Ishikawa (cell line): ENCODE measurements at regions not wholly inside any gene's neighbourhood (a gene's known extent, or its start where the extent isn't known, plus 50 kb on each side); places are given as distances from the start of the nearest gene placed in this dataset.

Experiments used
- CEBPB ChIP-seq: IDR thresholded peaks from 2 replicates; pipeline ENCODE4 v1.6.1; 2012
- CREB1 ChIP-seq: IDR thresholded peaks from 2 replicates; pipeline ENCODE4 v1.6.1; 2012; ENCODE audit warnings: low read depth
- EGR1 ChIP-seq: IDR thresholded peaks from 2 replicates; pipeline ENCODE4 v1.6.1; 2012
- EP300 ChIP-seq: IDR thresholded peaks from 2 replicates; pipeline ENCODE4 v1.6.1; 2012; ENCODE audit warnings: borderline replicate concordance
- FOXM1 ChIP-seq: IDR thresholded peaks from 2 replicates; pipeline ENCODE4 v1.6.1; 2012; ENCODE audit warnings: low read depth, borderline replicate concordance
- MAX ChIP-seq: IDR thresholded peaks from 2 replicates; pipeline ENCODE4 v1.6.1; 2012
- NFIC ChIP-seq: IDR thresholded peaks from 2 replicates; pipeline ENCODE4 v1.6.1; 2012
- RAD21 ChIP-seq: IDR thresholded peaks from 2 replicates; pipeline ENCODE4 v1.6.1; 2012; ENCODE audit warnings: low read depth
- REST ChIP-seq: IDR thresholded peaks from 2 replicates; pipeline ENCODE4 v1.6.1; 2012; ENCODE audit warnings: low read depth, mild to moderate bottlenecking
- TAF1 ChIP-seq: IDR thresholded peaks from 2 replicates; pipeline ENCODE4 v1.6.1; 2012; ENCODE audit warnings: low read depth, mild to moderate bottlenecking
- TCF12 ChIP-seq: IDR thresholded peaks from 2 replicates; pipeline ENCODE4 v1.6.1; 2012; ENCODE audit warnings: low read depth
- TEAD4 ChIP-seq: IDR thresholded peaks from 2 replicates; pipeline ENCODE4 v1.6.1; 2012
- USF1 ChIP-seq: IDR thresholded peaks from 2 replicates; pipeline ENCODE4 v1.6.1; 2012
- YY1 ChIP-seq: IDR thresholded peaks from 2 replicates; pipeline ENCODE4 v1.6.1; 2012; ENCODE audit warnings: low read depth
- ZBTB7A ChIP-seq: IDR thresholded peaks from 2 replicates; pipeline ENCODE4 v1.6.1; 2012; ENCODE audit warnings: low read depth

- no peak for TF ChIP-seq TEAD4
Measured at GRCh38 chr4:175229154-175229553, 311.0 kb downstream of the ADAM29 start.

- TF ChIP-seq TCF12: no peak
- TF ChIP-seq CREB1: no peak
- no peak for TF ChIP-seq YY1
- TF ChIP-seq MAX: no peak
- no peak for TF ChIP-seq TEAD4
- TF ChIP-seq EGR1: no peak
- no peak for TF ChIP-seq REST
- no peak for TF ChIP-seq TAF1
- no peak for TF ChIP-seq EP300
- no peak for TF ChIP-seq ZBTB7A
- no peak for TF ChIP-seq RAD21
- no peak for TF ChIP-seq NFIC
- no peak for TF ChIP-seq USF1
- TF ChIP-seq FOXM1: no peak
- TF ChIP-seq CEBPB: no peak
Measured at GRCh38 chr4:175234162-175234561, 316.0 kb downstream of the ADAM29 start.

- no peak for TF ChIP-seq USF1
- TF ChIP-seq ZBTB7A: no peak
- TF ChIP-seq TCF12: no peak
- no peak for TF ChIP-seq EGR1
Measured at GRCh38 chr4:175238827-175239517, 320.8 kb downstream of the ADAM29 start.

GRCh38 chr4:175246941-175247340 lies 328.8 kb downstream of the ADAM29 start:
- TF ChIP-seq TCF12: no peak
- TF ChIP-seq EP300: no peak
- TF ChIP-seq TAF1: no peak
- TF ChIP-seq YY1: no peak
- no peak for TF ChIP-seq EGR1
- TF ChIP-seq FOXM1: no peak
- no peak for TF ChIP-seq CEBPB
- TF ChIP-seq TEAD4: no peak
- TF ChIP-seq CREB1: no peak
- no peak for TF ChIP-seq RAD21
- no peak for TF ChIP-seq USF1
- TF ChIP-seq ZBTB7A: no peak
- TF ChIP-seq REST: no peak
- TF ChIP-seq NFIC: no peak
- TF ChIP-seq MAX: no peak

GRCh38 chr4:175252642-175253041 lies 334.5 kb downstream of the ADAM29 start:
- TF ChIP-seq USF1 (no peak), YY1 (no peak), RAD21 (no peak), CREB1 (no peak), TCF12 (no peak), FOXM1 (no peak), TEAD4 (no peak), NFIC (no peak), REST (no peak), MAX (no peak), ZBTB7A (no peak), EGR1 (no peak), EP300 (no peak), TAF1 (no peak), CEBPB (no peak)
